Calu3 (cell line): ENCODE measurements at regions not wholly inside any gene's neighbourhood (a gene's known extent, or its start where the extent isn't known, plus 50 kb on each side); places are given as distances from the start of the nearest gene placed in this dataset.

ENCODE experiments used
- BruUV-seq: library from RNA; stranded (reverse); fragments of 400-500 nt; replicated peaks from 2 replicates; lab custom pipeline; 2021; lab: Mats Ljungman, UMichigan
- CTCF ChIA-PET: fragments of 300-600 bp; sonication (Branson Sonifier 250); formaldehyde crosslinking; loops from one replicate; lab custom pipeline; 2022; ENCODE audit warnings: antibody characterized with exemption; lab: Charles Lee
- DNase-seq: peaks from one replicate; pipeline ENCODE4 v3.0.0; 2022
- H3K27ac Mint-ChIP-seq: one replicate; pipeline ENCODE4 v1.8.0; 2022; ENCODE audit warnings: mixed read lengths; ENCODE audit not compliant: unreplicated experiment
- H3K27me3 Mint-ChIP-seq: one replicate; pipeline ENCODE4 v1.8.0; 2022; ENCODE audit warnings: mixed read lengths; ENCODE audit not compliant: unreplicated experiment
- H3K36me3 Mint-ChIP-seq: one replicate; pipeline ENCODE4 v1.8.0; 2022; ENCODE audit warnings: mild to moderate bottlenecking, moderate library complexity, mixed read lengths; ENCODE audit not compliant: insufficient read depth, unreplicated experiment
- H3K4me1 Mint-ChIP-seq: one replicate; pipeline ENCODE4 v1.8.0; 2022; ENCODE audit warnings: mild to moderate bottlenecking, low read depth, mixed read lengths; ENCODE audit not compliant: unreplicated experiment
- H3K4me3 Mint-ChIP-seq: one replicate; pipeline ENCODE4 v1.8.0; 2022; ENCODE audit warnings: mild to moderate bottlenecking, low read depth, moderate library complexity, mixed read lengths; ENCODE audit not compliant: unreplicated experiment
- H3K9me3 Mint-ChIP-seq: one replicate; pipeline ENCODE4 v1.8.0; 2022; ENCODE audit warnings: low read depth, mixed read lengths; ENCODE audit not compliant: unreplicated experiment
- intact Hi-C: fragments of 100-400 bp; cut with micrococcal nuclease; formaldehyde crosslinking; loops from one replicate; pipeline ENCODE4 v1.10.0; 2022; ENCODE audit not compliant: unreplicated experiment
- TF ChIP-seq, protein P1 (sequence below): fragments of 200-600 bp; IDR thresholded peaks from one replicate; pipeline ENCODE4 v1.8.0; 2022; ENCODE audit warnings: antibody characterized with exemption; ENCODE audit not compliant: unreplicated experiment

- Mint-ChIP-seq H3K27me3 (no peaks in the 10 kb centered on the region), H3K27ac (no peak overlapping the region), H3K36me3 (no peaks in the 10 kb centered on the region), H3K4me1 (no peaks in the 10 kb centered on the region), H3K9me3 (no peaks in the 10 kb centered on the region), H3K4me3 (no peak overlapping the region)
- BruUV-seq = no TSS peak
- TF ChIP-seq, protein P1, sequence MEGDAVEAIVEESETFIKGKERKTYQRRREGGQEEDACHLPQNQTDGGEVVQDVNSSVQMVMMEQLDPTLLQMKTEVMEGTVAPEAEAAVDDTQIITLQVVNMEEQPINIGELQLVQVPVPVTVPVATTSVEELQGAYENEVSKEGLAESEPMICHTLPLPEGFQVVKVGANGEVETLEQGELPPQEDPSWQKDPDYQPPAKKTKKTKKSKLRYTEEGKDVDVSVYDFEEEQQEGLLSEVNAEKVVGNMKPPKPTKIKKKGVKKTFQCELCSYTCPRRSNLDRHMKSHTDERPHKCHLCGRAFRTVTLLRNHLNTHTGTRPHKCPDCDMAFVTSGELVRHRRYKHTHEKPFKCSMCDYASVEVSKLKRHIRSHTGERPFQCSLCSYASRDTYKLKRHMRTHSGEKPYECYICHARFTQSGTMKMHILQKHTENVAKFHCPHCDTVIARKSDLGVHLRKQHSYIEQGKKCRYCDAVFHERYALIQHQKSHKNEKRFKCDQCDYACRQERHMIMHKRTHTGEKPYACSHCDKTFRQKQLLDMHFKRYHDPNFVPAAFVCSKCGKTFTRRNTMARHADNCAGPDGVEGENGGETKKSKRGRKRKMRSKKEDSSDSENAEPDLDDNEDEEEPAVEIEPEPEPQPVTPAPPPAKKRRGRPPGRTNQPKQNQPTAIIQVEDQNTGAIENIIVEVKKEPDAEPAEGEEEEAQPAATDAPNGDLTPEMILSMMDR = no peak
- CTCF ChIA-PET = no interaction called here
- no peak for DNase-seq
- intact Hi-C loops = no loop called here
Measured at GRCh38 chr4:125765941-125766340, 451.2 kb downstream of the FAT4 start.

DNA sequence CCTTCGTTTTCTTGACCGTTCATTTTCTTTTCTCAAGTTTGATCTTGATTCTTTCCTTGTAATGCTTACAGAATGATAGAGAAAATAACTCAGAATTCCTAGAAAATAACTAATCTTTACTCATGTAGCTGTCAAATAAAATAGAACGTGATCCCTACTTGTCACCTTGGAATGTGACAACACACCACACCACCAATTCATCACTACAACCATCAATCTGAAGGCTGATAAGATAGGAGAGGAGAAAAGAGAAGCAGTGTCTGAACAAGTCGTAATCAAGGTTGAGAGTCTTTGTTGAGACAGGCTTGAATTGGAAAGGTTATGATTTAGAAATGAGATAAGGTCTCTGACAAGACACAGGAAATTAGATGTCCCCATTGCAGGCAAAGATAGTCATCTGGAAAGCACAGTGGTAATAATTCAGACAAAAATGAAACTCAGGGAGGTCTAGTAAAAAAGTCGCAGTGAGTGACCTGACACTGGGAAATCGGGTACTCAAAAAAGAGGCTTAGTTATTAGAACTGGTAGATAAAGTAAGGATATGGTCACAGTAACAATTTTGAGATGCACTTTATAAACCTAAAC lies 456.2 kb downstream of the FAT4 start:
- CTCF ChIA-PET = interaction anchor here (0.7 kb wide), 1 partner anchor 452 kb away, joined by 4 read pairs; no protein-coding TSS in a partner anchor

GRCh38 chr4:125772680-125773079 lies 457.9 kb downstream of the FAT4 start:
- intact Hi-C loops = loop anchor here (5.0 to 10.0 kb wide), 2 partner anchors 832 to 1625 kb away; no protein-coding TSS in a partner anchor
- H3K4me1 Mint-ChIP-seq = no peaks in the 10 kb centered on the region

More for the DNA sequence above, 456.2 kb downstream of the FAT4 start:
- no peak overlapping the region for H3K27ac Mint-ChIP-seq
- no peaks in the 10 kb centered on the region for H3K27me3 Mint-ChIP-seq
- intact Hi-C loops = loop anchor here (5.0 to 10.0 kb wide), 2 partner anchors 834 to 1626 kb away; no protein-coding TSS in a partner anchor
- TF ChIP-seq, protein P1 = no peak
- H3K4me1 Mint-ChIP-seq = no peaks in the 10 kb centered on the region
- BruUV-seq = no TSS peak
- no peaks in the 10 kb centered on the region for H3K36me3 Mint-ChIP-seq
- DNase-seq = no peak
- H3K4me3 Mint-ChIP-seq = no peak overlapping the region
- H3K9me3 Mint-ChIP-seq = no peaks in the 10 kb centered on the region

DNA sequence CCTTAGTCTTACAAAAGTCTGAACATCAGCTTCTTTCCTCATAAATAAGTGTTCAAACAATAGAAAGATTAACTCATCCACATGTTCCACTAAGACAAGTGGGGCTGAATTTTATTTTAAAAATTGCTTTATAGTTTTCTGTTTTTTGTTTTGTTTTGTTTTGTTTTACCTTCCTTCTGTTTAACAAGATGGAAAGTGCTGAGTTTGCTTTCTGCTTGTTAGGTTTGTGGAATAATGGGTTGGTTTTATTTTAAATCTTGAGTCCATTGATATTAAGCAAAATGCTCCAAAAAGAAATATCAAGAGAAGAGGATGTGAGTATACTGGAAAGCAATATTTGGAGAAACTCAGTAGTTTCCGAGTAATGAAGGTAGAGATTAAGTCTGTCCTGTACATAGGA lies 458.7 kb downstream of the FAT4 start:
- Mint-ChIP-seq H3K4me1 (no peaks in the 10 kb centered on the region), H3K4me3 (no peak overlapping the region), H3K27me3 (no peaks in the 10 kb centered on the region), H3K27ac (no peak overlapping the region), H3K36me3 (no peaks in the 10 kb centered on the region), H3K9me3 (no peaks in the 10 kb centered on the region)
- DNase-seq = no peak
- TF ChIP-seq, protein P1 = no peak
- CTCF ChIA-PET = no interaction called here
- intact Hi-C loops = loop anchor here (5.0 to 10.0 kb wide), 2 partner anchors 831 to 1624 kb away; no protein-coding TSS in a partner anchor
- BruUV-seq = no TSS peak

More at GRCh38 chr4:125772680-125773079, 457.9 kb downstream of the FAT4 start:
- Mint-ChIP-seq H3K4me3 (no peak overlapping the region), H3K27me3 (no peaks in the 10 kb centered on the region), H3K9me3 (no peaks in the 10 kb centered on the region), H3K36me3 (no peaks in the 10 kb centered on the region), H3K27ac (no peak overlapping the region)
- BruUV-seq = no TSS peak
- CTCF ChIA-PET = interaction anchor here (0.6 kb wide), 1 partner anchor 469 kb away, joined by 3 read pairs; no protein-coding TSS in a partner anchor
- TF ChIP-seq, protein P1 = no peak
- DNase-seq = no peak
